ENCODE measurements at regions not wholly inside any gene's neighbourhood (a gene's known extent, or its start where the extent isn't known, plus 50 kb on each side); places are given as distances from the start of the nearest gene placed in this dataset.

DNA sequence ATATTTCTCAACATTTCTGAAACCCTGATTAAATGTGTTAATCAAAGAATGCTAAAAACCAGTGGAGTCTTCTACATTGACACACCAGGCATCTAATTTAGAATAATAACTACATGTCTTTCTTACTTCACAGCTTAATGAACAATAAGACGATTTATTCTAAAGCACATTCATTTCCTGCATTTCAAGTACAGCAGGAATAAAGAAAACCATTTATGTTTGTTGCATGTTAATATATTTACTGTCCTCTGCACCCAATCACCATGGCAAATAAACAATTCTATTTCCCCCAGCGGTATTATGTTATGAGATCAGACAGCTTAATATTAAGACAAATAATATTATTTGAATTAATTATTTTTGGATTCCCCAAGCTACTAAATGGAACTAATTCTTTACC lies 1336.3 kb upstream of the CADM2 start:
- TF ChIP-seq YY1 (IDR thresholded peaks at IDR 0.05; ENCODE audit: insufficient read depth, insufficient read length), result no peak
- TF ChIP-seq ZNF274 (IDR thresholded peaks at IDR 0.05; ENCODE audit: low read depth, low read length), result no peak
